ENCODE measurements at regions not wholly inside any gene's neighbourhood (a gene's known extent, or its start where the extent isn't known, plus 50 kb on each side); places are given as distances from the start of the nearest gene placed in this dataset.

- intact Hi-C loops (cut with micrococcal nuclease) = no loop called here
- Histone ChIP-seq H3K9ac (ENCODE audit: insufficient read depth in 1 of 2, low read depth in 2 of 2, low read length in 2 of 2) (no peak overlapping the region), H4K20me1 (replicated peaks; ENCODE audit: control insufficient read depth, insufficient read depth, low read length) (no peaks in the 10 kb centered on the region), H2AFZ (ENCODE audit: low read depth, low read length) (no peak overlapping the region), H3K27ac (ENCODE audit: extremely low read depth, low read depth, low read length) (no peak overlapping the region), H3K27me3 (ENCODE audit: control insufficient read depth in 2 of 2, insufficient read depth in 2 of 2, low read length in 2 of 2) (no peaks in the 10 kb centered on the region), H3K4me3 (no peak overlapping the region), H3K36me3 (ENCODE audit: control insufficient read depth, insufficient read depth, low read length) (no peaks in the 10 kb centered on the region), H3K79me2 (ENCODE audit: control insufficient read depth, insufficient read depth, low read length) (no peaks in the 10 kb centered on the region), H3K4me1 (replicated peaks in 1 of 2; ENCODE audit: control insufficient read depth in 2 of 2, insufficient read depth in 2 of 2, low read length in 2 of 2) (no peaks in the 10 kb centered on the region), H3K9me1 (ENCODE audit: control insufficient read depth, insufficient read depth, low read length) (no peaks in the 10 kb centered on the region), H3K9me3 (replicated peaks; ENCODE audit: control insufficient read depth, insufficient read depth, low read depth, low read length) (no peaks in the 10 kb centered on the region), H3K4me2 (ENCODE audit: insufficient read depth, low read length) (no peak overlapping the region)
- POLR2A ChIA-PET = no interaction called here
- BruUV-seq (replicated peaks) = no TSS peak
- WGBS (ENCODE audit: insufficient coverage, low coverage, missing lambda C conversion rate) = 2% methylated on average over 6 of the region's 6 CpGs
- DNase-seq (ENCODE audit: extremely low read depth in 1 of 4, low spot score in 3 of 4) (no peak), FAIRE-seq (no peak), ATAC-seq (no peak)
- no peak for TF ChIP-seq ZNF146 (CRISPR knock-in tag; IDR thresholded peaks at IDR 0.05; ENCODE audit: unreplicated experiment)
- TF ChIP-seq, protein P1, sequence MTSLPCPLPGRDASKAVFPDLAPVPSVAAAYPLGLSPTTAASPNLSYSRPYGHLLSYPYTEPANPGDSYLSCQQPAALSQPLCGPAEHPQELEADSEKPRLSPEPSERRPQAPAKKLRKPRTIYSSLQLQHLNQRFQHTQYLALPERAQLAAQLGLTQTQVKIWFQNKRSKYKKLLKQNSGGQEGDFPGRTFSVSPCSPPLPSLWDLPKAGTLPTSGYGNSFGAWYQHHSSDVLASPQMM (CRISPR knock-in tag; IDR thresholded peaks at IDR 0.05) = no peak
- no peak for TF ChIP-seq ATF1 (CRISPR knock-in tag; IDR thresholded peaks at IDR 0.05)
- TF ChIP-seq ATF1 (tag; IDR thresholded peaks at IDR 0.05) = no peak
- no peak for TF ChIP-seq CBX3 (IDR thresholded peaks at IDR 0.05; ENCODE audit: borderline replicate concordance in 1 of 2, low read length in 2 of 2)
- TF ChIP-seq ZNF449 (CRISPR knock-in tag; IDR thresholded peaks at IDR 0.05) = no peak
- TF ChIP-seq ETS2 (tag; IDR thresholded peaks at IDR 0.05; ENCODE audit: borderline replicate concordance, poor library complexity, severe bottlenecking) = no peak
- no peak for TF ChIP-seq PHF21A (IDR thresholded peaks at IDR 0.05; ENCODE audit: borderline replicate concordance, low read depth)
- no peak for TF ChIP-seq TRIM28 (IDR thresholded peaks at IDR 0.05)
- no peak for TF ChIP-seq ARID2 (IDR thresholded peaks at IDR 0.05)
- no peak for TF ChIP-seq NFXL1 (CRISPR knock-in tag; IDR thresholded peaks at IDR 0.05)
- TF ChIP-seq, protein P2, sequence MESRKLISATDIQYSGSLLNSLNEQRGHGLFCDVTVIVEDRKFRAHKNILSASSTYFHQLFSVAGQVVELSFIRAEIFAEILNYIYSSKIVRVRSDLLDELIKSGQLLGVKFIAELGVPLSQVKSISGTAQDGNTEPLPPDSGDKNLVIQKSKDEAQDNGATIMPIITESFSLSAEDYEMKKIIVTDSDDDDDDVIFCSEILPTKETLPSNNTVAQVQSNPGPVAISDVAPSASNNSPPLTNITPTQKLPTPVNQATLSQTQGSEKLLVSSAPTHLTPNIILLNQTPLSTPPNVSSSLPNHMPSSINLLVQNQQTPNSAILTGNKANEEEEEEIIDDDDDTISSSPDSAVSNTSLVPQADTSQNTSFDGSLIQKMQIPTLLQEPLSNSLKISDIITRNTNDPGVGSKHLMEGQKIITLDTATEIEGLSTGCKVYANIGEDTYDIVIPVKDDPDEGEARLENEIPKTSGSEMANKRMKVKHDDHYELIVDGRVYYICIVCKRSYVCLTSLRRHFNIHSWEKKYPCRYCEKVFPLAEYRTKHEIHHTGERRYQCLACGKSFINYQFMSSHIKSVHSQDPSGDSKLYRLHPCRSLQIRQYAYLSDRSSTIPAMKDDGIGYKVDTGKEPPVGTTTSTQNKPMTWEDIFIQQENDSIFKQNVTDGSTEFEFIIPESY (CRISPR knock-in tag; IDR thresholded peaks at IDR 0.05) = no peak
- TF ChIP-seq CEBPG (CRISPR knock-in tag; IDR thresholded peaks at IDR 0.05) = no peak
- TF ChIP-seq CEBPG (tag; conservative IDR thresholded peaks at IDR 0.05 in 1 of 2, IDR thresholded peaks at IDR 0.05 in 1 of 2) = no peak
- TF ChIP-seq RAD21 (CRISPR knock-in tag; conservative IDR thresholded peaks at IDR 0.05 in 1 of 2, IDR thresholded peaks at IDR 0.05 in 1 of 2) = no peak
- TF ChIP-seq OTX1 (CRISPR knock-in tag; IDR thresholded peaks at IDR 0.05) = no peak
- no peak for TF ChIP-seq POLR2G (IDR thresholded peaks at IDR 0.05; ENCODE audit: low read depth, low read length)
- CTCF ChIA-PET (ENCODE audit: low intra/inter-chr PET ratio) = no interaction called here
- in situ Hi-C loops (cut with MboI) = no loop called here
Measured at GRCh38 chr13:21823416-21823815, 152.5 kb downstream of the FGF9 start.
